ENCODE measurements at regions not wholly inside any gene's neighbourhood (a gene's known extent, or its start where the extent isn't known, plus 50 kb on each side); places are given as distances from the start of the nearest gene placed in this dataset.

- no peak for TF ChIP-seq CTCF (IDR thresholded peaks at IDR 0.05)
- TF ChIP-seq POLR2A (IDR thresholded peaks at IDR 0.05), result no peak
These were observed 131.7 kb upstream of the CREB1 start for GRCh38 chr2:207397917-207398655.

Data from adrenal gland (tissue), 5 donors.